ENCODE measurements at regions not wholly inside any gene's neighbourhood (a gene's known extent, or its start where the extent isn't known, plus 50 kb on each side); places are given as distances from the start of the nearest gene placed in this dataset.
"Not testable (repeated sequence)": the region's sequence is repeated elsewhere in the genome, so short reads cannot be mapped to it uniquely, and the experiment has no call there.

DNA sequence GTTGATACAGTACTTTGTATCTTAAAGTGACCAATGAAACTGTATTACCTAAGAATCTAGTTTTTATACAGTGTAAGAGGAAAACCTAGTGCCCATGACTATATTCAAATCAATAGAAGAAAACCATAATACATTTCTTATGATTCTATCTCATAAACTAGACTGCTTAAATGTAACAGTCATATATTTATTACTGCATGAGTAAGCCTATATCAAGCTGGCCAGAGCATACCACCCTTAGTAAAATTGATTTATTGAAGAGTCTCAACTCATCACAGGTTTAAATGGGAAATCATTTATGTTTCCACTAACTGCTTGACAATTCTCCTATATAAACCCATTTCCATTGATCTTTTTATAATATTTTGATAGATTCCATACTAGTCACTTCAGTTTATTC lies 1059.2 kb upstream of the LRRTM1 start:
- DNase-seq = no peak

DNA sequence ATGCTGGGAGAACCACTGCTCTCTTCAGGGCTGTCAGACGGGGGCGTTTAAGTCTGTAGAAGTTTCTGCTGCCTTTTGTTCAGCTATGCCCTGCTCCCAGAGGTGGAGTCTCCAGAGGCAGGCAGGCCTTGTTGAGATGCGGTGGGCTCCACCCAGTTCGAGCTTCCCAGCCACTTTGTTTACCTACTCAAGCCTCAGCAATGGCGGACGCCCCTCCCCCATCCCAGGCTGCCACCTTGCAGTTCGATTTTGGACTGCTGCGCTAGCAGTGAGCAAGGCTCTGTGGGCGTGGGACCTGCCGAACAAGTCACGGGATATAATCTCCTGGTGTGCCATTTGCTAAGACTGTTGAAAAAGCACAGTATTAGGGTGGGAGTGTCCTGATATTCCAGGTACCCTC lies 1057.9 kb upstream of the LRRTM1 start:
- not testable (repeated sequence) for DNase-seq

DNA sequence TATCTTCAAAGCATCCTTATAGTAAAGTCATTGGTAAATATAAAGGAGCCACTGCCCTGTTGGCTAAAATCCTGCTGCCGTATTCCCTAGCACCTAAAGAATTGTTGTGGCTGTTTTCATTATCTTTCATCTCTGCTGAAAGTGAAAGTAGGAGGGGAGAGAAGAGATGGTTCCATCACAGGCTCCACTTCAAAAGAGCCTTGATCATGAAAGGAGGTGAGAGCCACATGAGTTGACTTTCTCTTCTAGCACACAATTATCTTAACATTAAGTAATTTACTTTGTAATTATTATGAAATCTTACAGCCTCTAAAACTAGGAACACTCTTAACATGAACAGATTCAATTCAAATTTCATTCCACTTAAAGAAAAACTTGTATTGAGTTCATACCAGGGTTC lies 1050.9 kb upstream of the LRRTM1 start:
- no peak for DNase-seq

DNA sequence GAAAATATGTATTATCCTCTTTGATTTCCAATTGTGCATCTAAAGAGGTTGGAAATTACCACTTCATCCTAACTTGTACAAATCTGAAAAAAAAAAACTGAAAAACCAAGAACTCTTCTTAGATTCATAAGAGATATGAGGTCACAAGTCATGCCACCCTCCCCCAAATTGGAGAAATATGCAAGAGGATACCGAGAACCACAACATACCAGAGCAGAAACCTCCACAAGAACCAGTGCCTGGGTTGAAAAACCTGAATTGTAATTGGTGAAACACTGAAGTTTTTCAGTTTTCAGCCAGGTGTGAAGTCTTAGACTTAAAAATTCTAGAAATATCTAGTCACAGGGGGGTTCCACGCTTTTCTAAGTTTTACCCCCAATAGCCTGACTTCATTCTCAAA lies 1029.5 kb upstream of the LRRTM1 start:
- DNase-seq = no peak

DNA sequence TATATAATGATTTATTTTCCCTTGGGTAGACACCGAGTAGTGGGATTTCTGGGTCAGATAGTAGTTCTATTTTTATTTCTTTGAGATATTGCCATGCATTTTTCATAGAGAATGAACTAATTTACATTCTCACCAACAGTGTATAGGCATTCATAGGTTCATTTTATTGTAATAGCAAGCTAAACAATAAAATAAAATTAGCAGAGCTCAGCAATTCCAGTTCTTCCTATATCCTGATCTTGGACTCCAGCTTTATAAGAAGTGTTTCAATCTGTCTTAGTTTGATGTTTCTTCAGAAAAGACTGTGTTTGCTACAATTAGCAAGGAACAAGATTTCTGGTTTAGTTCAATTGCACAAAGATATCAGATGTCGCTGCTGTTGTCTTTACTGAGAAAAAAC lies 1024.4 kb upstream of the LRRTM1 start:
- no peak for DNase-seq

DNA sequence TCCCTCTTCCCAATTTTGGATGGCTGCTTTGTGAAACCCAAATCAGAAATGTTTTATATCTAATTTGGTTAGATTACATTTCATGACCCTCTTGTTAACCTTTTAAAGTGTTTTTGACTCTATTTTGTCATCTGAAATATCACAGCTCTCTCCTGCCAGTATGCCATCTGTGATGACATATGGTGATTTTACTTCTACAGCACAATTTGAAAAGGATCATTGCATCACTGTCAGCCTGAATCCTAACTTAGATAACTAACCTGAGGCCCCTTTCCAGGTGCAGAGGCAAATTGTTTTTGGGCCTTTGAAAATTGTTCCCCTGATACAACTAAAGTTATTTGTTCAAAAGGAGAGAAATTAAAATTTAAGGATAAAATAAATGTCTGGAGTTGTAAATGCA lies 1023.4 kb upstream of the LRRTM1 start:
- DNase-seq = no peak

DNA sequence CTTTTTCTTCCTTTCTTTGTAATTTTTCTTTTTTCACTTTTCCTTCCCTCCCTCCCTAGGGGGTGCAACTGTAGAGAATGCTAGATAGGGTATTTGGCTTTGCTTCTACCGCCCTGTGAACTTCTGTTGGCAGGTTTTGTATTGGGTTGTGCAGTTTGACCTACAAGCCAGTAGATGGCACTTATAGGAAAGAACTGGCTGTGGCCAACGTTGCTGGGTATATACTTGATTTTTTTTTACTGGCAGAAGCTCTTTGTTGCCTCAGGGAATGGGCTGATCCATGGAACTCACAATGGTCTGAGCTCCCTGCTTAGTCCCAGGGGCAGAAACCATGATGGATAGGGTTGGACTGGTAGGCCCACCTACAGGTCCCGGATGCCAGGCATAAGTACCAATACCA lies 1019.5 kb upstream of the LRRTM1 start:
- DNase-seq = peak; percentile 11

DNA sequence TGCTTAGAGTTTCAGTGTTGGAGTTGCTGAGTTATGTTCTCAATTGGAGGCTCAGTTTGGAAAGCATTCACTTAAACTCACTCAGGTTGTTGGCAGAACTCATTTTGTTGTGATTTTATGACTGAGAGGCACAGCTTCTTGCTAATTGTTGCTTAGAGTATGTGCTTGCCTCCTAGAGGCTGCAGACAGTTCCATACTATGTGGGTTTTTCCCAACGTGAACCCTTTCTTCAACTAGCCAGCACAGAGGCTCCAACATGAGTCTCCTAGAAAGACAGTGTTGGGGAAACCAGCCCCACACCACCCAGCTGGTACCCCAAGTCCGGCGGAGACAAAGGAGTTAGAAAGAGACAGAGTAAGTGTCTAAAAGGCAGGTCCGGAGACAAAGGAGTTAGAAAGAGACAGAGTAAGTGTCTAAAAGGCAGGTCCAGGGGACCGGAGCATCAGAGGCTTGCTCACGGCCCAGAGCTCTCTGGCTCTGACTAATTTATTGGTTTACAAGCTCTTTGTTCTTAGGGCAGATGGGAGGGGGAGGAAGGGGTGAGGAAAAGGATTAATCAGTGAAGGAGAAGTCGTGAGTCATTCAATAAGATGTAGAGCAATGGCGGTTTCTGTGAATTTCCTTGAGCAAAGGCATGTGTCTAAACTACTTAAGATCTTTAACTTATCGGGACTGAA lies 999.7 kb upstream of the LRRTM1 start:
- no peak for DNase-seq

DNA sequence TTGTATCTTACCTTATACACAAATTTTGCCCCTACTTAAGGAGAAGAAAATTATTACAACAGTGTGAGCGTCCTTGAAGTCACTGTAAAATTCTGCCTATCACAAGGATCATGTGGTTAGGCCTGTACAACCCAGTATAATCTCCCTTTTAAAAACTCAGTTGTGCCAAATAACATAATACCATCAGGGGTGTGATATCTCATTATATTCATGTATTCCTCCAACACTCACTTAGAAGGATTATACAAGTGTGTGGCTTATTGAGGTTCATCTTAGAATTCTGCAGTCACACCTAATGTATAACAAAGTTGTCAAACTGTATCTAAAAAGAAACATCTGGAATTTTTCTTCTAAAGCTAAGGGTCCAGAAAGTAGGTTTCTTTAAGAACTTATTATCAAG lies 998.8 kb upstream of the LRRTM1 start:
- DNase-seq = no peak

DNA sequence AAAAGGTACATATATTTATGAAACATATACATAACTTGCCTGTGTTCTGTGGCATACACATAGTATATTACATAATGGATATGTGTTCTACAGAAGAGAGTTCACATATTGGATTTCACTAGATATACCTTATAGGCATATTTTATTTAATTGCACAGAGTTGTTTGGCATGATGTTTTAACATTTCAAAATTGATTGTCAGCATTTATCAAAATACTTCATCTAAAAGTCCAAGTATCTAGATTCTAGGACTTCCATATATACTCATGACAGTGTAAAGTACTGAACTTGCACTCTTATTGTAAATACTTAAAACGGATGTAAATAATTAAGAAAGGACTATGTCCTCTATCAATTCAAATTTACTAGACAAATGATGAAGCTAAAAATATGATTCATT lies 995.3 kb upstream of the LRRTM1 start:
- no peak for DNase-seq

DNA sequence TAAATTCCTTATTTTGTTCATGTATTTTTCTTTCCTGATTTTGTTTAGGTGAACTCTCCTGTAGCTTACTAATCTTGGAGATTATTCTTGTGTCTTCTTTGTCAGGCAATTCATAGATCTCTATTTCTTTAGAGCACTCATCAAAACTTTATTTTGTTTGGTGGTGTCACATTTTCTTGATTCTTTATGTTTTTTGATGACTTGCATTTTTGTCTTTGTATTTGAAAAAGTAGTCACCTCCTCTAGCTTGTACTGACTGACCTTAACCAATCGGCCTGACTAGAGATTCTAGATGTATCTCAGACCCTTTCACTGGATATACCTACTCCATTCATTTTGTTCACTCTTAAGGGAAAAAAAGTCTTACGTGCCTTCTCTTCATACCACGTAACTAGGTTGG lies 986.3 kb upstream of the LRRTM1 start:
- DNase-seq = no peak

DNA sequence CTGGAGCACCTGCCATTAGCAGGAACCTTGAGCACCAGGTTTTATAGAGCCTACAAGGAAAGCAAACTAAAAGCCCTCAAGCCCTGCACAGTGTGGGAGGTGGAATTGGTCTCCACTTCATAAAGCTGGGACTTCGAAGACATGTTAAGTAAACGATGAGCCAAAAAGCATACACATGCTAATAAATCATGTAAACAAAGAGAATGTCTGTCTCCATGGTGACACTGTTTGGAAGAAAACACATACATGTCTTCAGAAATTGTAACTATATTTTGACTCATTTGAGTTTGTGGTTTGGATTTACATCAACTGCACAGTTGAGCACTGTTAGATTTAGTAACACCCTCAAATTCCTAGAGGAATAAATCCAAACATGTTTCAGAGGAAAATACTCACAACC lies 978.5 kb upstream of the LRRTM1 start:
- no peak for DNase-seq

DNA sequence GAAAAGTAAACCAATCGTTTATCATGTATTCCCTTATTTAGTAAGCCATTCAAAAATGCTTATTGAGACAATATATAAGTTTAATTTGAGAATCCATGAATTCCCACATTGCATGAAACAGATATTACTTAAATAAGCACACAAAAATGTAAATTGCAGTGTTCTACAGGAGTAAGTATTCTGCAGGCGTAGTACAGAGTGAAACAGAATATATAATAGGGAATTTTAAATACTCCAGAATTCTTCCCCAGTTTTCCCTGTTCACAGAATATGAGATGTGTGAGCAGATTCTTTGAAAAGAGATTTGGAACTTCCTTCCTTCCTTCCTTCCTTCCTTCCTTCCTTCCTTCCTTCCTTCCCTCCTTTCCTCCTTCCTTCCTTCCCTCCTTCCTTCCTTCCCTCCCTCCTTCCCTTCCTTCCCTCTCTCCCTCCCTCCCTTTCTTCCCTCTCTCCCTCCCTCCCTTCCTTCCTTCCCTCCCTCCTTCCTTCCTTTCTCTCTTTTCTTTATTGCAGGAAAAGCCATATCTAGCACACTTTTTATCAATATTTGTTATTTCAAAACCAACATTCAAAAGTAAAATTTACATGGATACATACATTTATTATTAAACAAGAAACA lies 977.7 kb upstream of the LRRTM1 start:
- DNase-seq = no peak

DNA sequence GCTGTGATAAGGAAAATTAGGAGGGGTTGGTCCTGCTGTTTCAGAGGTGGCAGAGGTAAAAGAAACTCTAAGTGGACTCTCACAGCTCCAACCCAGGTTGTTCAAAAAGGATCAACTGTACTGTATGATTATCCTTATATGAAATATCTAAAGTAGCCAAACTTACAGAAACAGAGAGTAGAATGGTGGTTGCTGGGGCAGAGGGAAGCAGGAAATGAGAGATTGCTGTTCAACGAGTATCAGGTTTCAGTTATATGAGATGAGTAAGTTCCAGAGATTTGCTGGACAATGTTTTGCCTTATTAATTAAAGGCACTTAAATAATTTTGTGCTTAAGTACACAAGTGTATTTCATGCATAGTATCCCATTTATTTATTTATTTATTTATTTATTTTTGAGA lies 972.0 kb upstream of the LRRTM1 start:
- DNase-seq = no peak

DNA sequence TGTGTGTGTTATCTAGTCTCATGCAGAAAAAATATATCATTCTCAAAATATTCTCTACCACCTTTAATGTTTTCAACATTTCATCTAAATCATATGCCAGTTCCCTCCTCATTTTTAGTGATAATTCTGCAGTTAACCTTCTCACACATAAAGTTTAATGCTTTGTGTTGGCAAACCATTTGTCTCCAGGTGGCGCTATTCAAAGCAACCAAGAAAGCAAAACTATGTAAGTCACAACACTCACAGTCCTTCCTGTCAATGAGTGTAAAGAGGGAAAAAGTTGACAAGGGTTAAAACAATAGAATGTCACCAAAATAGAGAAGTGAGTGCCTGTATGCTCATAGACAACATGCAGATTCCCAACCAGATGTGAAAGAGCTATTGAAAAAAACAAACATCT lies 961.6 kb upstream of the LRRTM1 start:
- no peak for DNase-seq

DNA sequence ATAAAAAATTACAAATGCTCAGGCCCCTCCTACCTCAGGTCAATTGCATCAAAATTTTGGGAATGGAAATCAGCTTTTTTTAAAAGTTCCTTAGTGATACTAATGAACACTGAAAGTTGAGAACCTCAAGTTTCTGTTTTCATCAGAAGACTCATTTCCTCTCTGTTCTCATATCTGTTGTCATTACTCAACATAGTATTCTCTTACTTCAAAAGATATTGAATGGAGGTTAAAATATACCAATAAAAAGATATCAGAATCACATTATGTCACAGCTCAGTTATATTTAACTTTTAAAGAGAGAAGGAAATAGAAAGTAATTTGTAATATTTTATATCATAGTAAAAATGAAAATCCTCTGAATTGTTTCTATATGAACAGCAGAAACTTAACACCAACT lies 959.4 kb upstream of the LRRTM1 start:
- DNase-seq = no peak

DNA sequence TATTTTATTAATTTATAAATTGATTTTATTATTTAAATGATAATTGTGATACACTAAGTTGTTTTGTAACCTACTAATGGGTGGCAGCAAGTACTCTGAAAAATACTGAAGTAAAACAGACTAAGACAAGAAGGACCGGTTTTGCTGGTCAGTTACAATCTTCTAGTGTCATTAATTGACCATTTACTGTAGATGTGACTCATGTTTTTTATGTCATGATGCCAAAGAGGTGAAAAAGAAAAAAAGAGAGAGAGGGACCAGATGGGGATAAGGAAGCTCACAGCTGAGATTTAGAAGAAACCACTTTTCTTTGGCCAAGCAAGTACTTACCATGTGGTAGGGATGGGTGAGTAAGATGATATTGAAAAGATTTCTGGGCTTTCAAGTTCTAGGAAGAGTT lies 955.8 kb upstream of the LRRTM1 start:
- no peak for DNase-seq

DNA sequence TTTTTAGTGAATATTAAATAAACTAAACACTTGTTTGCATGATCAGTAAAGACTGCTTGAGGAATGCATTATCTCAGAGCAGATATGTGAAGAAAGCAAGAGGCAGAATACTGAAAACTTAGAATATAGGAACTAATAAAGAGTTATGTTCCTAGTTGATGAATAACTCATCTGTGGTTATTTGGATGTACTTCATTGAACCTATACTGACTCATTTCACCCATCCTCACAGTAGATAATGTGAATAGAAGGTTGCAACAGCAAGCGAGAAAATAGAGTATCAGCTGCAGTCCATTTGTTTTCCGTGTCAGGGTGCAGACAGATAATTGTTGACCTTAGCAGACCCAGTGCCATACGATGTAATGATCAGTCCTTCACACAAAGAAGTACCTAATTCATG lies 945.7 kb upstream of the LRRTM1 start:
- DNase-seq = no peak

DNA sequence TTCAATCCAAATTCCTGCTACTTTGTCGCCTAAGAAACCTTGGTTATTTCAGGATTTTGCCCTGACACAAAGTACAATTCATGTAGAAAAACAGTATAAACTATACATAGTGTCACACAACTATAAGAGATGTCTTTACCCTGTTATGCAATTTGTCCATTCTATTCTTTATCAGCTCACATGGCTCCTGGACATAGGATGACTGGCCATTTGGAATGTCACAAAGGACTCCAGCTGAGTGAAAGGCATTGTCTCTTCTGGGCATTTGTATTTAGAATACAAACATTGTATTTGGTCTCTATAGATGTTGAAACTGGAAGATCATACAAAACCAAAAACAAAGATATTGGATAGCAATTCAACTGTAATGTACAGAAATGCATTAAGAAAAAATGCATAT lies 944.6 kb upstream of the LRRTM1 start:
- DNase-seq = no peak

DNA sequence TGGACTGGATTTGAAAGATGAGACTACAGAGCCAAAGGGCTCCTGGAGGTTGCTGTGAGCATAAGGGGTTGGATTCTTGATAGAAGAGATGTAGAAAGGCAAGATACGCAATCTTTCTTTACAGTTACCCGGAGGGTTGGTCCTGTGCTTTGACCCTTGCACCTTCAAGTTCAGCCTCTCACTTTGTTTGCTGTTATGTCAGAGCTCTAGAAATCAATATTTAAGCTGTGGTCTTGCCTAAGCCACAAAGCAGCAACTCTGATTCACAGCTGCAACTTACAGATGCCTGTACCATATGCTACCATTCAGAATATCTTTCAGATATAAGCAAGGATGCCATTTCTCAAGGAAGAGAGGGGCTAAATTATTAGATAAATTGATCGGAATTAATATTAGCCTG lies 943.1 kb upstream of the LRRTM1 start:
- DNase-seq = no peak

DNA sequence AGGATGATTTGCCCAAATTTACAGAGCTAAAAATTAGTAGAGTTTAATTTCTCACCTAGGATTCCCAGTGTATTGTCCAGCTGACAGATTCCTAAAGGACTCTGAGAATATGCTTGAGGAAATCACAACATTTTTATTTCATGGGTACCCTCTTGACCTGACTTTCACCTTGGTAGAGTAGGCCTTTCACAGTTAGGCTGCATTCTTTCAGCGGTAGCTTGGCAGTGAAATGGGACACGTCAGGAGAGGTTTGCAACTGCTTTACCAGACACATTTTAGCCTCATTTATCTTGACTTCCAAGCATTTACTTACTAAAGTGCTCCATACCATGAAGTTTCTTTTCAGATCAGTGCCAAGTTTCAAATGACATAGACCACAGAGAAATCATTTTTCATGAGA lies 937.9 kb upstream of the LRRTM1 start:
- no peak for DNase-seq

DNA sequence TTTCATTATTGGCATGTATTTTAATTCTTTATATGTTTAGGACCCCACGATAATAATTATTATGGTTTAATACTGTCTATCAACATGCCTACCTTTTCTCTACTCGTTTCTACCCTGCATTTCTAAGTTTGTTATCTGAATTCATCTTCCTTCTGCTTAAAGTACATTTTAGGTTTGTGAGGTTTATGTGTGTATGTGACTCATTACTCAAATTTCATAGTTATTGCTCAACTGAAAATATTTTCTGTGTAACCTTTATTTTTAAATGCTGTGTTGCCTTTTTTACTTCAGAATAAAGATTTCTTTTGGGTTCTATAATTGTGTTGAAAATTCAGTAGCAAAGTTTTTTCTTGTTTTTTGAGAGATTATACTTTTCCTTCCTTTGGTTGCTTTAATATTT lies 933.9 kb upstream of the LRRTM1 start:
- DNase-seq = no peak

DNA sequence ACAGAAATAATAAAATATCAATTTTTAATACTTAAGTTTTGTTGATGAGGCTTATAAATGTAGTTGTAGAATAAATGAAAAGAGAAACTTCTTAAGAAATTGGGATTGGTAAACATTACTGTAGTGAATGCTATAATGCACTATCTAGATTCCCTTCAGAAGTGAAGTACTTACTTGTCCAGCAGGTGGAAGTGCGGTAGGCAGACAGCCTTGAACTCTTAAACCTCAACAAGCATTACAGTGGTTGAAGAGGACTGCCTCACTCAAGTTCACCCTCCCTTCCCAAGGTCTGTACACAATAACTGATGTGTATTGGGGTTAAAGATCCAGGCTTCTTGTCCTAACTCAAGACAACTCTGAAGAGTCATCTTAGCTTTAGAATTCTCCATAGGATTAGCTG lies 931.0 kb upstream of the LRRTM1 start:
- no peak for DNase-seq

DNA sequence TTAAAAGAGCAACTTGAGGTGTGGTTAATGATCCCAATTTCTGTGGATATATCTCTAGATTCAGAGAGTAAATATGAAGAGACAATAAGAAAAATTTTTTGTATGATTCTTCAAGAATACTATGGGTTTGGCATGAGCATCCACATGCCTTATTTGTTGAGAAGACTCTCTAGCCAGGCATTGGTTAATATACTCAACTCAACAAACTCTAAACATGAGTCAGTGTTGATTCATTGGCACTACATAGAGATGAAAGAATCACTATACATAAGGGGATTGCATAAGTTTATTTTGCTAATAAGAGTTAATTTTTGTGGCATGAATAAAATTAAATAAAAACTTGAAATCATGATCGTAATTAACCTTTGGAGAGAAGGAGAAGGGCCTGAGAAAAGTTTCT lies 930.2 kb upstream of the LRRTM1 start:
- DNase-seq = no peak

DNA sequence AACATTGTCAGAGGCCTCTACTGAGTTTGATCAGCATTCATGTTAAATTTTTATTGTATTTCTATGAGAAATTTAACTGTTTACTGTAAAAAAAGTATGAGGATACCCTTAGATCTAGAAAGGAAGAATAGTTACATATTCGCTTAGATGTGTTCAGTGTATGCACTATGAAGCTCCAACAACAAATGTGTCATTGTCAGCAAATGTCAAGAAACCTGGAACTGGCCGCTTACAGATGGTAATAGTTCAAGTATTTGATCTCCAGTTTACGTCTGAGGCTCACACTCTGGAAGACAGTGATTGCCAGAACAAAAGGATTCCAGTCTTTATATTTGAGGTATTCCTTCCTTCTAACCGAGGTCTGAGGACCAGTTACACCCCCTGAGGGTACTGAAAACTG lies 921.2 kb upstream of the LRRTM1 start:
- no peak for DNase-seq

All from NCI-H2081 treated with DMSO at 0.1 percent for 48 hours (cell line).